HG02678 (cell line): ENCODE measurements at regions not wholly inside any gene's neighbourhood (a gene's known extent, or its start where the extent isn't known, plus 50 kb on each side); places are given as distances from the start of the nearest gene placed in this dataset.

Experiments
- ATAC-seq: cut with Tn5 transposase; IDR thresholded peaks from one replicate; pipeline ENCODE4 v1.9.1; 2021; ENCODE audit warnings: mild to moderate bottlenecking, moderate library complexity; ENCODE audit not compliant: unreplicated experiment

GRCh38 chr4:163858515-163858914 lies 364.0 kb downstream of the TMA16 start:
- ATAC-seq, result peak; percentile 41

- ATAC-seq, result no peak
These were observed 368.6 kb downstream of the TMA16 start for GRCh38 chr4:163863082-163863481.

- no peak for ATAC-seq
These were observed 370.5 kb downstream of the TMA16 start for GRCh38 chr4:163865010-163865409.

GRCh38 chr4:163866728-163867315 lies 372.3 kb downstream of the TMA16 start:
- peak; percentile 55 for ATAC-seq

- ATAC-seq, result no peak
These were observed 374.0 kb downstream of the TMA16 start for GRCh38 chr4:163868445-163868844.

GRCh38 chr4:163871078-163871477 lies 376.6 kb downstream of the TMA16 start:
- no peak for ATAC-seq

GRCh38 chr4:163875327-163875726 lies 380.8 kb downstream of the TMA16 start:
- ATAC-seq, result no peak

GRCh38 chr4:163878336-163879121 lies 384.0 kb downstream of the TMA16 start:
- ATAC-seq, result no peak

- no peak for ATAC-seq
These were observed 397.9 kb downstream of the TMA16 start for GRCh38 chr4:163892417-163892816.

GRCh38 chr4:163895378-163896005 lies 401.0 kb downstream of the TMA16 start:
- ATAC-seq, result no peak

GRCh38 chr4:163901319-163901718 lies 406.8 kb downstream of the TMA16 start:
- no peak for ATAC-seq

- ATAC-seq, result no peak
These were observed 407.9 kb downstream of the TMA16 start for GRCh38 chr4:163902417-163902816.

- ATAC-seq, result no peak
These were observed 417.4 kb downstream of the TMA16 start for GRCh38 chr4:163911891-163912290.

- no peak for ATAC-seq
These were observed 419.1 kb downstream of the TMA16 start for GRCh38 chr4:163913571-163913970.

GRCh38 chr4:163915896-163916295 lies 421.4 kb downstream of the TMA16 start:
- no peak for ATAC-seq

- no peak for ATAC-seq
These were observed 425.9 kb downstream of the TMA16 start for GRCh38 chr4:163920426-163920825.

- no peak for ATAC-seq
These were observed 427.8 kb downstream of the TMA16 start for GRCh38 chr4:163922302-163922701.

GRCh38 chr4:163923092-163923491 lies 428.6 kb downstream of the TMA16 start:
- ATAC-seq, result no peak

- no peak for ATAC-seq
These were observed 435.6 kb downstream of the TMA16 start for GRCh38 chr4:163930086-163930485.

- ATAC-seq, result no peak
These were observed 438.0 kb downstream of the TMA16 start for GRCh38 chr4:163932504-163932903.

GRCh38 chr4:163939597-163939996 lies 445.1 kb downstream of the TMA16 start:
- no peak for ATAC-seq
